ENCODE measurements at regions not wholly inside any gene's neighbourhood (a gene's known extent, or its start where the extent isn't known, plus 50 kb on each side); places are given as distances from the start of the nearest gene placed in this dataset.
A peak's percentile ranks its signal among the peaks of the same experiment; 100 is the strongest.

- ATAC-seq (no peak), DNase-seq (ENCODE audit: low spot score) (no peak), FAIRE-seq (no peak)
- in situ Hi-C loops (cut with HindIII; ENCODE audit: extremely low pct_ligation_motif_present, low pct_unique_long_range_greater_than_20kb): no loop called here
- Histone ChIP-seq H3K9me3 (ENCODE audit: low read length) (no peaks in the 10 kb centered on the region), H2AFZ (ENCODE audit: low read length) (no peak overlapping the region), H3K27me3 (ENCODE audit: control insufficient read depth in 1 of 2, insufficient read depth in 2 of 2, low read length in 2 of 2) (no peaks in the 10 kb centered on the region), H3K36me3 (replicated peaks in 1 of 2; ENCODE audit: control insufficient read depth in 1 of 2, insufficient read depth in 2 of 2, low read length in 2 of 2) (no peaks in the 10 kb centered on the region), H3K27ac (ENCODE audit: extremely low read length, insufficient read depth, low read length) (no peak overlapping the region), H3K79me2 (ENCODE audit: insufficient read depth, low read length) (no peaks in the 10 kb centered on the region), H3K9ac (ENCODE audit: insufficient read depth, low read depth, low read length) (no peak overlapping the region), H3K4me1 (ENCODE audit: insufficient read depth, low read length) (no peaks in the 10 kb centered on the region), H4K20me1 (ENCODE audit: insufficient read depth, low read length) (no peaks in the 10 kb centered on the region), H3K4me3 (replicated peaks in 1 of 3; ENCODE audit: insufficient read depth in 1 of 3, low read depth in 2 of 3, low read length in 3 of 3) (no peak overlapping the region), H3K4me2 (ENCODE audit: low read depth, low read length) (no peak overlapping the region)
- WGBS (ENCODE audit: low lambda C conversion rate): 17% methylated on average over 3 of the region's 5 CpGs
- intact Hi-C loops (cut with micrococcal nuclease; ENCODE audit: unreplicated experiment): no loop called here
- no TSS peak for BruUV-seq (replicated peaks)
- TF ChIP-seq CEBPG (CRISPR knock-in tag; IDR thresholded peaks at IDR 0.05): peak; percentile 59; the same call in 1 of the 2 replicates
- no peak for TF ChIP-seq FOXA3 (CRISPR knock-in tag; IDR thresholded peaks at IDR 0.05)
- peak; percentile 76 for TF ChIP-seq CEBPB (IDR thresholded peaks at IDR 0.05; ENCODE audit: borderline replicate concordance, low read depth, low read length)
- ChIA-PET POLR2A (no interaction called here), CTCF (ENCODE audit: low intra/inter-chr PET ratio, low total read pairs) (no interaction called here)
These were observed 156.1 kb downstream of the CTH start for GRCh38 chr1:70567167-70567566.

- Histone ChIP-seq H3K4me1 (ENCODE audit: insufficient read depth, low read length) (no peaks in the 10 kb centered on the region), H3K36me3 (replicated peaks in 1 of 2; ENCODE audit: control insufficient read depth in 1 of 2, insufficient read depth in 2 of 2, low read length in 2 of 2) (no peaks in the 10 kb centered on the region), H3K9me3 (ENCODE audit: low read length) (no peaks in the 10 kb centered on the region), H3K27ac (ENCODE audit: extremely low read length, insufficient read depth, low read length) (no peak overlapping the region), H4K20me1 (ENCODE audit: insufficient read depth, low read length) (no peaks in the 10 kb centered on the region), H3K9ac (ENCODE audit: insufficient read depth, low read depth, low read length) (no peak overlapping the region), H3K4me2 (ENCODE audit: low read depth, low read length) (no peak overlapping the region), H3K27me3 (ENCODE audit: control insufficient read depth in 1 of 2, insufficient read depth in 2 of 2, low read length in 2 of 2) (no peaks in the 10 kb centered on the region), H3K79me2 (ENCODE audit: insufficient read depth, low read length) (no peaks in the 10 kb centered on the region), H3K4me3 (replicated peaks in 1 of 3; ENCODE audit: insufficient read depth in 1 of 3, low read depth in 2 of 3, low read length in 3 of 3) (no peak overlapping the region), H2AFZ (ENCODE audit: low read length) (no peak overlapping the region)
- ATAC-seq (no peak), FAIRE-seq (no peak), DNase-seq (ENCODE audit: low spot score) (no peak)
- no peak for TF ChIP-seq HOXD1 (CRISPR knock-in tag; IDR thresholded peaks at IDR 0.05)
- TF ChIP-seq PRDM4 (CRISPR knock-in tag; IDR thresholded peaks at IDR 0.05; ENCODE audit: borderline replicate concordance): no peak
- TF ChIP-seq ZNF772 (CRISPR knock-in tag; IDR thresholded peaks at IDR 0.05): no peak
- in situ Hi-C loops (cut with HindIII; ENCODE audit: extremely low pct_ligation_motif_present, low pct_unique_long_range_greater_than_20kb) (no loop called here), intact Hi-C loops (cut with micrococcal nuclease; ENCODE audit: unreplicated experiment) (no loop called here)
- ChIA-PET POLR2A (no interaction called here), CTCF (ENCODE audit: low intra/inter-chr PET ratio, low total read pairs) (no interaction called here)
- no TSS peak for BruUV-seq (replicated peaks)
These were observed 160.1 kb downstream of the CTH start for GRCh38 chr1:70571191-70571590.
